NCI-H1092 treated with DMSO at 0.1 percent for 48 hours (cell line): ENCODE measurements at regions not wholly inside any gene's neighbourhood (a gene's known extent, or its start where the extent isn't known, plus 50 kb on each side); places are given as distances from the start of the nearest gene placed in this dataset.
"Not testable (repeated sequence)": the region's sequence is repeated elsewhere in the genome, so short reads cannot be mapped to it uniquely, and the experiment has no call there.

Experiments used
- DNase-seq: peaks from one replicate; lab custom pipeline; 2025; lab: John Stamatoyannopoulos, UW

GRCh38 chr9:26492608-26493521 lies 399.7 kb downstream of the CAAP1 start:
- not testable (repeated sequence) for DNase-seq

- not testable (repeated sequence) for DNase-seq
Observed at GRCh38 chr9:26491922-26492607, 400.5 kb downstream of the CAAP1 start.

GRCh38 chr9:26483991-26484390 lies 408.6 kb downstream of the CAAP1 start:
- DNase-seq: no peak

- DNase-seq: no peak
Observed at GRCh38 chr9:26477963-26478362, 414.6 kb downstream of the CAAP1 start.

- DNase-seq: no peak
Observed at GRCh38 chr9:26471261-26471660, 421.3 kb downstream of the CAAP1 start.

- no peak for DNase-seq
Observed at GRCh38 chr9:26470284-26470683, 422.3 kb downstream of the CAAP1 start.

GRCh38 chr9:26463837-26464236 lies 428.8 kb downstream of the CAAP1 start:
- no peak for DNase-seq

GRCh38 chr9:26462751-26463150 lies 429.9 kb downstream of the CAAP1 start:
- DNase-seq: no peak

GRCh38 chr9:26462213-26462612 lies 430.4 kb downstream of the CAAP1 start:
- DNase-seq: no peak

- DNase-seq: no peak
Observed at GRCh38 chr9:26460624-26461023, 432.0 kb downstream of the CAAP1 start.

- no peak for DNase-seq
Observed at GRCh38 chr9:26459959-26460358, 432.6 kb downstream of the CAAP1 start.

GRCh38 chr9:26458054-26458453 lies 434.5 kb downstream of the CAAP1 start:
- no peak for DNase-seq

- DNase-seq: peak; percentile 37
Observed at GRCh38 chr9:26457151-26457550, 435.5 kb downstream of the CAAP1 start.

- DNase-seq: no peak
Observed at GRCh38 chr9:26439061-26439624, 453.5 kb downstream of the CAAP1 start.

- no peak for DNase-seq
Observed at GRCh38 chr9:26437056-26437711, 455.4 kb downstream of the CAAP1 start.

GRCh38 chr9:26426551-26427131 lies 466.0 kb downstream of the CAAP1 start:
- DNase-seq: no peak

GRCh38 chr9:26418480-26418879 lies 474.1 kb downstream of the CAAP1 start:
- DNase-seq: no peak

GRCh38 chr9:26415528-26415927 lies 477.1 kb downstream of the CAAP1 start:
- no peak for DNase-seq

- peak; percentile 76 for DNase-seq
Observed at GRCh38 chr9:26413611-26414010, 479.0 kb downstream of the CAAP1 start.

GRCh38 chr9:26412446-26412845 lies 480.2 kb downstream of the CAAP1 start:
- no peak for DNase-seq

GRCh38 chr9:26406676-26407075 lies 485.9 kb downstream of the CAAP1 start:
- no peak for DNase-seq

- no peak for DNase-seq
Observed at GRCh38 chr9:26399556-26399955, 493.0 kb downstream of the CAAP1 start.
